ENCODE measurements at regions not wholly inside any gene's neighbourhood (a gene's known extent, or its start where the extent isn't known, plus 50 kb on each side); places are given as distances from the start of the nearest gene placed in this dataset.
A peak's percentile ranks its signal among the peaks of the same experiment; 100 is the strongest.

GRCh38 chr7:13027321-13027720 is 339.9 kb downstream of the ARL4A start:
- TF ChIP-seq, protein P1, sequence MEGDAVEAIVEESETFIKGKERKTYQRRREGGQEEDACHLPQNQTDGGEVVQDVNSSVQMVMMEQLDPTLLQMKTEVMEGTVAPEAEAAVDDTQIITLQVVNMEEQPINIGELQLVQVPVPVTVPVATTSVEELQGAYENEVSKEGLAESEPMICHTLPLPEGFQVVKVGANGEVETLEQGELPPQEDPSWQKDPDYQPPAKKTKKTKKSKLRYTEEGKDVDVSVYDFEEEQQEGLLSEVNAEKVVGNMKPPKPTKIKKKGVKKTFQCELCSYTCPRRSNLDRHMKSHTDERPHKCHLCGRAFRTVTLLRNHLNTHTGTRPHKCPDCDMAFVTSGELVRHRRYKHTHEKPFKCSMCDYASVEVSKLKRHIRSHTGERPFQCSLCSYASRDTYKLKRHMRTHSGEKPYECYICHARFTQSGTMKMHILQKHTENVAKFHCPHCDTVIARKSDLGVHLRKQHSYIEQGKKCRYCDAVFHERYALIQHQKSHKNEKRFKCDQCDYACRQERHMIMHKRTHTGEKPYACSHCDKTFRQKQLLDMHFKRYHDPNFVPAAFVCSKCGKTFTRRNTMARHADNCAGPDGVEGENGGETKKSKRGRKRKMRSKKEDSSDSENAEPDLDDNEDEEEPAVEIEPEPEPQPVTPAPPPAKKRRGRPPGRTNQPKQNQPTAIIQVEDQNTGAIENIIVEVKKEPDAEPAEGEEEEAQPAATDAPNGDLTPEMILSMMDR (IDR thresholded peaks at IDR 0.05; ENCODE audit: low read length, missing control alignments) = no peak

DNA sequence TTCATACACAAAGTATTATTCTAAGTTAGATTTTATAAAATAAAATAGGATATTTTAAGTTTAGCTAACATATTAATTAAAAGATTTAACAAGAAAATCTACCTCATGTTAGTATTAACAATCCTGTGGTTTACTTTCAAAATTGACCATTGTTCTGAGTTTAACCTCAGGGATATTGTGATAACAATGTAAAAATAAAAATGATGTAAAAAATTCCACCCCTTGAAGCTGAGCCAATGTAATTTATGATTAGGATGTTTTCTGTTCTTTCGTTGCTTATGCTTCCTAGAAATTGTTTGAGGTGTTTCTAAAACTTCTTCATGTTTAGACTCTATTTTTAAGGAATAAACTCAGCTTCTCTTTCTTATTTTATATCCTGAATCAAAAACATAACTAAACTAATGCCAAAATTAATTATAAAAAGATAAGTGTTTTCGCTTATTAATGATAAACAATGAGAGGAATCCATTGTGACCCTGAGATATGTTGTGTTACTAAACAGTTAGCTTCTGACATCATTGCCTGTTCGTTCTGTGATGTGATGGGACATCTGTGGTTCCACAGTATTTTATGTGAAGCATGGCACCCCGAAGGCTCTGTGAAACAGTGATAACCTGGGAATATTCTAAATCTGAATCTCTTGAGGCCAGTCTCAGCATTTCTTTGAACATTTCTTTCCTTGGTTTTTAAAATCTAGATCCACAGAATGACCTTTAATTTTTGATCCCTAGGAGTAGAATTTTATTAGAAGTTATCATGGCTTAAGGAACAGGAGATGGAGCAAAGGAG is 340.8 kb downstream of the ARL4A start:
- H3K4me3 ChIP-seq (replicated peaks; ENCODE audit: low read depth, low read length) = no peak overlapping the region
- peak; percentile 62 for DNase-seq (ENCODE audit: low read depth)
- TF ChIP-seq, protein P1 (IDR thresholded peaks at IDR 0.05; ENCODE audit: low read length, missing control alignments) = no peak

More at GRCh38 chr7:13027321-13027720, 339.9 kb downstream of the ARL4A start:
- no peak for DNase-seq (ENCODE audit: low read depth)
- no peak overlapping the region for H3K4me3 ChIP-seq (replicated peaks; ENCODE audit: low read depth, low read length)

DNA sequence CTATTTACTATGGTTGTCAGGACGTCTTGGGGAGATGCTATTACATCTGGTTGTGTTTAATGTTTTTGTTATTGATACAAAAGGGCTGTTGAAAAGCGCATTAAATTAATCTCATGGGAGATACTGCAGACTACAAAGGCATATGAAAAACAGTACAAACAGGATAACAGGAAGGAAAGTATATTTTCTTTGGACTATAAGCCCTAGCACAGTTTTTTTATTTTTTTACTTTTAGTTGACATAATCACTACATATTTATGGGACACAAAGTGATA is 341.3 kb downstream of the ARL4A start:
- H3K4me3 ChIP-seq (replicated peaks; ENCODE audit: low read depth, low read length) = no peak overlapping the region
- DNase-seq (ENCODE audit: low read depth) = no peak
- TF ChIP-seq, protein P1 (IDR thresholded peaks at IDR 0.05; ENCODE audit: low read length, missing control alignments) = no peak

- TF ChIP-seq, protein P1 (IDR thresholded peaks at IDR 0.05; ENCODE audit: low read length, missing control alignments) = no peak
- DNase-seq (ENCODE audit: low read depth) = no peak
- H3K4me3 ChIP-seq (replicated peaks; ENCODE audit: low read depth, low read length) = no peak overlapping the region
Observed at GRCh38 chr7:13031468-13031867, 344.0 kb downstream of the ARL4A start.

DNA sequence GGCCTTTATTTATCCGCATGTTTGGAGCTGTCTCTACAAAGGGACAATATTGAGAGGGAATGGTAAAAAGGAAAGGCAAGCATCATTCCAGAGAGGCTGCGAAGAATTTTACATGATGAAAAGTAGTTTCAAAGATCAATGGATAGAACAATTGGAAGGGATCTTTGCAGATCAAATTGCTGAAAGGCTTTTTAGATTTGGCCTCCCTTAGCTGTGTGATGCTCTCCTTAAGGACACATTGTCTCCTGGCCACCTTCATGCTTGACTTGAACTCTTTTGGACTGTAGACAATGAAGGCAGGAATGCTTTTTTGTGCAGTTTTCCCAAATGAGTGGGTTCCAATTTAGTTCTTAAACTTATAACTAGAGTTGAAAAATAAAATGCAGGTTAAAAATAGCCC is 344.7 kb downstream of the ARL4A start:
- H3K4me3 ChIP-seq (replicated peaks; ENCODE audit: low read depth, low read length) = no peak overlapping the region
- DNase-seq (ENCODE audit: low read depth) = no peak
- TF ChIP-seq, protein P1 (IDR thresholded peaks at IDR 0.05; ENCODE audit: low read length, missing control alignments) = no peak

DNA sequence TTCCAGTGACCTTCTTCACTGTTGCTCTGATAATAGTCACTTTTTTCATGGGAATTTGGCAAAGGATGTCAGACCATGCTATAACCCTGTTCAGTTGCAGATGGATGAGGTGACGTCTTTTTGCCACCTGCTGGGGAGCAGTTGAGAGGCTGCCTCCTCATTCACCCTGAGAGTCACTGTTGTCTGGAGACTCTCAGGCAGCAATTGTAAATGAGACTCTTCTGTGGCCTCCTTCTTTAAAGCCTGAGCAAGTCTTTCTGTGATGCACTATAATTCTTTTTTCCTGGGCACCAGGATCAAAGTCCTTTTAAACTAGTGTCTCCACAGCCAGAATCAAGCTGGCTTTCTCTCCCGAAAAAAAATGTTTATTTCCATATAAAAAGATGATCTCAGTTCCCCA is 345.1 kb downstream of the ARL4A start:
- TF ChIP-seq, protein P1 (IDR thresholded peaks at IDR 0.05; ENCODE audit: low read length, missing control alignments) = no peak
- DNase-seq (ENCODE audit: low read depth) = no peak
- H3K4me3 ChIP-seq (replicated peaks; ENCODE audit: low read depth, low read length) = no peak overlapping the region

GRCh38 chr7:13034693-13035092 is 347.3 kb downstream of the ARL4A start:
- DNase-seq (ENCODE audit: low read depth) = no peak
- TF ChIP-seq, protein P1 (IDR thresholded peaks at IDR 0.05; ENCODE audit: low read length, missing control alignments) = no peak
- no peak overlapping the region for H3K4me3 ChIP-seq (replicated peaks; ENCODE audit: low read depth, low read length)
